DOHH2 (cell line): ENCODE measurements at regions not wholly inside any gene's neighbourhood (a gene's known extent, or its start where the extent isn't known, plus 50 kb on each side); places are given as distances from the start of the nearest gene placed in this dataset.

Source experiments
- H3F3A ChIP-seq: fragments of 200-600 bp; sonication (generic), shearing (Covaris generic); 2 replicates; pipeline ENCODE4 v1.6.0; 2016; ENCODE audit warnings: antibody characterized with exemption, mild to moderate bottlenecking; ENCODE audit not compliant: control insufficient read depth, insufficient read depth
- H3K27ac ChIP-seq: fragments of 200-600 bp; sonication (generic); 2 replicates; pipeline ENCODE4 v1.5.1; 2014; ENCODE audit warnings: low read depth, mild to moderate bottlenecking, low read length, moderate library complexity
- H3K27me3 ChIP-seq: fragments of 200-600 bp; sonication (generic); 2 replicates; pipeline ENCODE4 v1.6.1; 2014; ENCODE audit warnings: mild to moderate bottlenecking, low read length, mixed read lengths; ENCODE audit not compliant: control insufficient read depth
- H3K36me3 ChIP-seq: fragments of 200-600 bp; sonication (generic); 2 replicates; pipeline ENCODE4 v1.6.1; 2014; ENCODE audit warnings: mild to moderate bottlenecking, low read length, moderate library complexity, mixed read lengths; ENCODE audit not compliant: control insufficient read depth
- H3K4me1 ChIP-seq: fragments of 200-600 bp; sonication (generic); 2 replicates; pipeline ENCODE4 v1.6.1; 2014; ENCODE audit warnings: mild to moderate bottlenecking, low read length, mixed read lengths; ENCODE audit not compliant: control insufficient read depth
- H3K4me2 ChIP-seq: fragments of 200-600 bp; sonication (generic); 2 replicates; pipeline ENCODE4 v1.6.0; 2014; ENCODE audit warnings: mild to moderate bottlenecking, low read length, moderate library complexity
- H3K4me3 ChIP-seq: fragments of 200-600 bp; sonication (generic); 2 replicates; pipeline ENCODE4 v1.5.1; 2014; ENCODE audit warnings: mild to moderate bottlenecking, low read length, mixed read lengths
- H3K79me2 ChIP-seq: fragments of 200-600 bp; sonication (generic); 2 replicates; pipeline ENCODE4 v1.6.1; 2014; ENCODE audit warnings: mild to moderate bottlenecking, low read length, mixed read lengths; ENCODE audit not compliant: control insufficient read depth
- H3K9me2 ChIP-seq: fragments of 200-600 bp; sonication (generic); replicated peaks from 2 replicates; pipeline ENCODE4 v1.6.1; 2014; ENCODE audit warnings: mild to moderate bottlenecking, low read length, mixed read lengths; ENCODE audit not compliant: control insufficient read depth
- H3K9me3 ChIP-seq: fragments of 200-600 bp; sonication (generic); 2 replicates; pipeline ENCODE4 v1.6.1; 2014; ENCODE audit warnings: antibody characterized with exemption, low read length, mixed read lengths; ENCODE audit not compliant: control insufficient read depth, insufficient read depth
- H4K20me1 ChIP-seq: fragments of 200-600 bp; sonication (generic); 2 replicates; pipeline ENCODE4 v1.6.0; 2014; ENCODE audit warnings: low read depth, mild to moderate bottlenecking, antibody characterized with exemption, low read length, moderate library complexity; ENCODE audit not compliant: control insufficient read depth, insufficient read depth
- EZH2phosphoT487 ChIP-seq: fragments of 200-600 bp; sonication (generic); IDR thresholded peaks from 2 replicates; pipeline ENCODE4 v1.6.1; 2017; ENCODE audit warnings: borderline replicate concordance, mild to moderate bottlenecking, antibody characterized with exemption, low read length, moderate library complexity, mixed read lengths
- TF ChIP-seq, protein P1 (sequence below): fragments of 200-600 bp; sonication (generic); IDR thresholded peaks from one replicate; pipeline ENCODE4 v1.5.1; 2014; ENCODE audit warnings: antibody characterized with exemption, mild to moderate bottlenecking, low read depth, low read length; ENCODE audit not compliant: poor library complexity, severe bottlenecking

- no peak overlapping the region for H3K27ac ChIP-seq
- peaks cover 34% of the 10 kb centered on the region for H3K4me1 ChIP-seq
- H3F3A ChIP-seq = 0 out of 2 replicates have a peak, but pooled peaks cover 2% of the 10 kb centered on the region
- TF ChIP-seq EZH2phosphoT487 = no peak
- TF ChIP-seq, protein P1, sequence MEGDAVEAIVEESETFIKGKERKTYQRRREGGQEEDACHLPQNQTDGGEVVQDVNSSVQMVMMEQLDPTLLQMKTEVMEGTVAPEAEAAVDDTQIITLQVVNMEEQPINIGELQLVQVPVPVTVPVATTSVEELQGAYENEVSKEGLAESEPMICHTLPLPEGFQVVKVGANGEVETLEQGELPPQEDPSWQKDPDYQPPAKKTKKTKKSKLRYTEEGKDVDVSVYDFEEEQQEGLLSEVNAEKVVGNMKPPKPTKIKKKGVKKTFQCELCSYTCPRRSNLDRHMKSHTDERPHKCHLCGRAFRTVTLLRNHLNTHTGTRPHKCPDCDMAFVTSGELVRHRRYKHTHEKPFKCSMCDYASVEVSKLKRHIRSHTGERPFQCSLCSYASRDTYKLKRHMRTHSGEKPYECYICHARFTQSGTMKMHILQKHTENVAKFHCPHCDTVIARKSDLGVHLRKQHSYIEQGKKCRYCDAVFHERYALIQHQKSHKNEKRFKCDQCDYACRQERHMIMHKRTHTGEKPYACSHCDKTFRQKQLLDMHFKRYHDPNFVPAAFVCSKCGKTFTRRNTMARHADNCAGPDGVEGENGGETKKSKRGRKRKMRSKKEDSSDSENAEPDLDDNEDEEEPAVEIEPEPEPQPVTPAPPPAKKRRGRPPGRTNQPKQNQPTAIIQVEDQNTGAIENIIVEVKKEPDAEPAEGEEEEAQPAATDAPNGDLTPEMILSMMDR = no peak
- no peaks in the 10 kb centered on the region for H3K9me3 ChIP-seq
- no peaks in the 10 kb centered on the region for H3K27me3 ChIP-seq
- H3K4me3 ChIP-seq = no peak overlapping the region
- no peak overlapping the region for H3K4me2 ChIP-seq
- H4K20me1 ChIP-seq = no peaks in the 10 kb centered on the region
- no peaks in the 10 kb centered on the region for H3K9me2 ChIP-seq
- H3K79me2 ChIP-seq = no peaks in the 10 kb centered on the region
- no peaks in the 10 kb centered on the region for H3K36me3 ChIP-seq
Observed at GRCh38 chr2:59711121-59711520, 842.3 kb downstream of the BCL11A start.

- H4K20me1 ChIP-seq = no peaks in the 10 kb centered on the region
- no peaks in the 10 kb centered on the region for H3K79me2 ChIP-seq
- TF ChIP-seq, protein P1 = no peak
- TF ChIP-seq EZH2phosphoT487 = no peak
Observed at GRCh38 chr2:59706729-59707128, 846.7 kb downstream of the BCL11A start.

DNA sequence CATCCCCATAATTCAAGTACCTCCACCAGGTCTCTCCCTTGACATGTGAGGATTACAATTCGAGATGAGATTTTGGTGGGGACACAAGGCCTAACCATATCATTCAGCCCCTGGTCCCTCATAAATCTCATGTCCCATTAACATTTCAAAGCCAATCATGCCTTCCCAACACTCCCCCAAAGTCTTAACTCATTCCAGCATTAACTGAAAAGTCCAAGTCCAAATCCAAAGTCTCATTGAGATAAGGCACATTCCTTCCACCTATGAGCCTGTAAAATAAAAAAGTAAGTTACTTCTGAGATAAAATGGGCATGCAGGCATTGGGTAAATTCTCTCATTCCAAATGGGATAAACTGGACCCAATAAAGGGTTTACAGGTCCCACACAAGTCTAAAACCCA is 849.7 kb downstream of the BCL11A start:
- H3K27ac ChIP-seq = no peak overlapping the region
- peaks cover 12% of the 10 kb centered on the region for H3K4me1 ChIP-seq
- no peaks in the 10 kb centered on the region for H3F3A ChIP-seq
- no peak overlapping the region for H3K4me3 ChIP-seq
- H3K4me2 ChIP-seq = no peak overlapping the region
- H3K36me3 ChIP-seq = no peaks in the 10 kb centered on the region
- TF ChIP-seq EZH2phosphoT487 = no peak
- TF ChIP-seq, protein P1 = no peak
- no peaks in the 10 kb centered on the region for H3K27me3 ChIP-seq
- H3K9me2 ChIP-seq = no peaks in the 10 kb centered on the region
- H4K20me1 ChIP-seq = no peaks in the 10 kb centered on the region
- H3K9me3 ChIP-seq = peaks cover 5% of the 10 kb centered on the region; the same call in 1 of the 2 replicates
- no peaks in the 10 kb centered on the region for H3K79me2 ChIP-seq

More at GRCh38 chr2:59706729-59707128, 846.7 kb downstream of the BCL11A start:
- no peaks in the 10 kb centered on the region for H3K27me3 ChIP-seq
- no peaks in the 10 kb centered on the region for H3K36me3 ChIP-seq
- H3K4me2 ChIP-seq = no peak overlapping the region
- peaks cover 16% of the 10 kb centered on the region for H3K4me1 ChIP-seq
- H3F3A ChIP-seq = no peaks in the 10 kb centered on the region
- H3K9me3 ChIP-seq = peaks cover 5% of the 10 kb centered on the region; the same call in 1 of the 2 replicates
- H3K27ac ChIP-seq = no peak overlapping the region
- H3K9me2 ChIP-seq = no peaks in the 10 kb centered on the region
- H3K4me3 ChIP-seq = no peak overlapping the region
